HEK293 (cell line): ENCODE measurements at regions not wholly inside any gene's neighbourhood (a gene's known extent, or its start where the extent isn't known, plus 50 kb on each side); places are given as distances from the start of the nearest gene placed in this dataset.

ENCODE experiments used
- CTCF ChIP-seq: fragments of 450-650 bp; formaldehyde crosslinking; IDR thresholded peaks from 2 replicates; pipeline ENCODE4 v1.5.1; 2016; ENCODE audit warnings: missing biosample characterization, missing genetic modification characterization
- SP2 ChIP-seq: fragments of 450-650 bp; formaldehyde crosslinking; IDR thresholded peaks from 2 replicates; pipeline ENCODE4 v1.5.1; 2016; ENCODE audit warnings: missing biosample characterization, missing genetic modification characterization
- ZBTB7A ChIP-seq: fragments of 450-650 bp; formaldehyde crosslinking; IDR thresholded peaks from 2 replicates; pipeline ENCODE4 v1.5.1; 2016; ENCODE audit warnings: low read depth, missing biosample characterization, missing genetic modification characterization
- ZEB2 ChIP-seq: fragments of 450-650 bp; formaldehyde crosslinking; IDR thresholded peaks from 2 replicates; pipeline ENCODE4 v1.5.1; 2016; ENCODE audit warnings: missing biosample characterization, missing genetic modification characterization
- ZNF114 ChIP-seq: fragments of 450-650 bp; formaldehyde crosslinking; IDR thresholded peaks from 2 replicates; pipeline ENCODE4 v1.5.0; 2017; ENCODE audit warnings: missing biosample characterization, missing genetic modification characterization
- ZNF138 ChIP-seq: fragments of 450-650 bp; formaldehyde crosslinking; IDR thresholded peaks from 2 replicates; pipeline ENCODE4 v1.5.1; 2016; ENCODE audit warnings: missing biosample characterization, missing genetic modification characterization, borderline replicate concordance
- ZNF292 ChIP-seq: fragments of 450-650 bp; formaldehyde crosslinking; IDR thresholded peaks from 2 replicates; pipeline ENCODE4 v1.5.1; 2016; ENCODE audit warnings: low read depth, missing biosample characterization, missing genetic modification characterization, borderline replicate concordance
- ZNF561 ChIP-seq: fragments of 450-650 bp; IDR thresholded peaks from 2 replicates; pipeline ENCODE4 v1.5.1; 2018; ENCODE audit warnings: missing biosample characterization, missing genetic modification characterization, borderline replicate concordance
- ZNF585B ChIP-seq: fragments of 450-650 bp; formaldehyde crosslinking; IDR thresholded peaks from 2 replicates; pipeline ENCODE4 v1.5.1; 2016; ENCODE audit warnings: missing biosample characterization, missing genetic modification characterization
- ZNF623 ChIP-seq: fragments of 450-650 bp; formaldehyde crosslinking; IDR thresholded peaks from 2 replicates; pipeline ENCODE4 v1.5.1; 2016; ENCODE audit warnings: missing biosample characterization, missing genetic modification characterization
- ZNF776 ChIP-seq: fragments of 450-650 bp; formaldehyde crosslinking; IDR thresholded peaks from 2 replicates; pipeline ENCODE4 v1.5.0; 2017; ENCODE audit warnings: missing biosample characterization, missing genetic modification characterization, borderline replicate concordance
- TF ChIP-seq, protein P1 (sequence below): fragments of 450-650 bp; formaldehyde crosslinking; IDR thresholded peaks from 2 replicates; pipeline ENCODE4 v1.5.1; 2017; ENCODE audit warnings: missing biosample characterization, missing genetic modification characterization

DNA sequence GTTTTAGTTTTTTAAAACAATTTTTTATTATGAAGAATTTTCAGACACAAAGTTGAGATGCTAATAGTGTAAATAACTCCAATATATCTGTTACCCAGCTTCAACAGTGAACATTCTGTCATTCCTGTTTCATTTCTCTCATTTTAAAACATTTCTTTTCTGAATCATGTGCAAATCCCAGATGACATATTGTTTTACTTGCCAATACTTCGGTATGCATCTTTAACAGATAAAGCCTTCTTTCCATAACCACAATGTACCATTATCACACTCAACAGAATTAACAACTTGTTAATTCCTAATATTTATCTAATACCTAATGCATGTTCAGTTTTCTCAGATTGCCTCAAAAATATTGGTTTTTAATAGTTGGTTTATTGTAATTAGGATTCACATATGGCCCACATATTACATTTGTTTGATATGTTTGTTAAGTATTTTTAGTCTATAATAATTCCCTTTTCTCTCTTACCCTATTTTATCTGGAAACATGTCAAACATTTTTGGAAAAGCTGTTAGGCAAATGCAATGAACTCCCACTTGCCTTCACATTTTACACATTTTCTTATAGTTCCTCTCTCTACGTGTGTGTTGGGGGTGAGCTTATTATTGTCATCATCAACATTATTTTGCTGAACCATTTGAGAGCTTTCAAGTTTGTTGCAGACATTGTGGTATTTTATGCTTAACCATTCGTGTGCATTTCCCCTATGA lies 58.7 kb upstream of the ANKRD55 start:
- no peak for TF ChIP-seq ZNF585B (tag by site-specific recombination)
- TF ChIP-seq CTCF (tag by site-specific recombination), result no peak
- no peak for TF ChIP-seq SP2 (tag by site-specific recombination)
- TF ChIP-seq, protein P1, sequence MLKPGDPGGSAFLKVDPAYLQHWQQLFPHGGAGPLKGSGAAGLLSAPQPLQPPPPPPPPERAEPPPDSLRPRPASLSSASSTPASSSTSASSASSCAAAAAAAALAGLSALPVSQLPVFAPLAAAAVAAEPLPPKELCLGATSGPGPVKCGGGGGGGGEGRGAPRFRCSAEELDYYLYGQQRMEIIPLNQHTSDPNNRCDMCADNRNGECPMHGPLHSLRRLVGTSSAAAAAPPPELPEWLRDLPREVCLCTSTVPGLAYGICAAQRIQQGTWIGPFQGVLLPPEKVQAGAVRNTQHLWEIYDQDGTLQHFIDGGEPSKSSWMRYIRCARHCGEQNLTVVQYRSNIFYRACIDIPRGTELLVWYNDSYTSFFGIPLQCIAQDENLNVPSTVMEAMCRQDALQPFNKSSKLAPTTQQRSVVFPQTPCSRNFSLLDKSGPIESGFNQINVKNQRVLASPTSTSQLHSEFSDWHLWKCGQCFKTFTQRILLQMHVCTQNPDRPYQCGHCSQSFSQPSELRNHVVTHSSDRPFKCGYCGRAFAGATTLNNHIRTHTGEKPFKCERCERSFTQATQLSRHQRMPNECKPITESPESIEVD (tag by site-specific recombination), result no peak
- TF ChIP-seq ZNF114 (tag by site-specific recombination), result no peak
- TF ChIP-seq ZNF623 (tag by site-specific recombination), result no peak
- TF ChIP-seq ZBTB7A (tag by site-specific recombination), result no peak
- no peak for TF ChIP-seq ZNF561 (tag by site-specific recombination)
- TF ChIP-seq ZNF776 (tag by site-specific recombination), result no peak
- no peak for TF ChIP-seq ZNF292 (tag by site-specific recombination)
- no peak for TF ChIP-seq ZNF138 (tag by site-specific recombination)
- no peak for TF ChIP-seq ZEB2 (tag by site-specific recombination)
